HG03064 (cell line): ENCODE measurements at regions not wholly inside any gene's neighbourhood (a gene's known extent, or its start where the extent isn't known, plus 50 kb on each side); places are given as distances from the start of the nearest gene placed in this dataset.
A peak's percentile ranks its signal among the peaks of the same experiment; 100 is the strongest.
"Not testable (repeated sequence)": the region's sequence is repeated elsewhere in the genome, so short reads cannot be mapped to it uniquely, and the experiment has no call there.

ENCODE experiments used
- ATAC-seq: cut with Tn5 transposase; IDR thresholded peaks from one replicate; pipeline ENCODE4 v1.9.1; 2021; ENCODE audit warnings: low read depth; ENCODE audit not compliant: unreplicated experiment

GRCh38 chr21:24444736-24445135 lies 1162.5 kb downstream of the MRPL39 start:
- ATAC-seq, result no peak

DNA sequence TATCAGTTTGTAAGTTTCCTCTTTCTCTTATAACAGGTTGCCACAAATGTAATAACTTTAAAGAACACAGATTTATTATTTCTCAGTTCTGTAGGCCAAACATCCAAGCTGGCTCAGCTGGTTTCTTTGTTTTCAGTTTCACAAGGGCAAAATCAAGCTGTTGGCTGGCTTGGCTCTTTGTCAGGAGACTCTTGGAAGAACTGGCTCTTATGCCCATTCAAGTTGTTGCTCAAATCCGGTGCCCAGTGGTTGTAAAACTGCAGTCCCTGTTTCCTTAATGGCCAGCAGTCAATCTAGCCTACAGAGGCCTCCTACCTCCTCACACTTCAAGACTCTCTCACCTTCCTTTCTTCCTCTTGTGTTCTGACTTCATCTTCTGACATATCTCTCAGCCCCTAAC lies 1171.0 kb downstream of the MRPL39 start:
- ATAC-seq, result no peak

GRCh38 chr21:24428591-24429199 lies 1178.6 kb downstream of the MRPL39 start:
- ATAC-seq, result peak; percentile 88

GRCh38 chr21:24424776-24425175 lies 1182.5 kb downstream of the MRPL39 start:
- no peak for ATAC-seq

DNA sequence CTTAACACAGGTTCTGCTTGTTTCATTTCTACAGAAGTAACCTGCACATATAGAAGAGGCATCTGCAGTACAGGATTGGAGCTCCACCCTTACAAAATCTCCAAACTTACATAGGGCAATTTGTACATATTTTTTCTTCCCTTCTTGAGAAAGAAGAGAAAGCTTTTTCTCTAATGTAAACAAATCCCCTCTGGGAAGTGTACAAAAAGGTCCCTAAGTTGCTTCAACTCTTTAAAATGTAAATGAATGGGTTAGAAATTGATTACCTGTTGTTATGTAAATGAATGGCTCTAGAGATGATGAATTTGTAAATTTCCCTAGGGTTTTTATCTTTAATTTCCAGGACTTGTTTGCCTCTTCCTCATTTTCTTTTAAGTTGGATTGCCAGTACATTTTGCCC lies 1183.7 kb downstream of the MRPL39 start:
- no peak for ATAC-seq

DNA sequence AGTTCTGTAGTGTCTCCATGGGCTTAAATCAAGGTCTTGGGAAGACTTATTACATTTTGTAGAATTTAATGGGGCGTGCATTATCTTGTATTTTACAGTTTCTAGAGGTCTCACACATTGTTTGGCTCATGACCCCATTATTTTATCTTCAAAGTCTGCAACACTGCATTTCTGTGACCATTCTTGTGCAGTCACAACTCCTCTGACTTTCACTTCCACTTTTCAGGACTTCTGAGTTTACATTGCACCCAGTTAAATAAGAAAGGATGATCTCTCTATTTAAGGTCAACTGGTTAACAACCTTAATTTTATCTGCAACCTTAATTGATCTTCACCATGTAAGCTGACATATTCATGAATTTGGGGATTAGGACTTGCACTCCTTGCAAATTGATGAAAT lies 1186.6 kb downstream of the MRPL39 start:
- peak; percentile 67 for ATAC-seq

GRCh38 chr21:24419641-24420040 lies 1187.6 kb downstream of the MRPL39 start:
- not testable (repeated sequence) for ATAC-seq

DNA sequence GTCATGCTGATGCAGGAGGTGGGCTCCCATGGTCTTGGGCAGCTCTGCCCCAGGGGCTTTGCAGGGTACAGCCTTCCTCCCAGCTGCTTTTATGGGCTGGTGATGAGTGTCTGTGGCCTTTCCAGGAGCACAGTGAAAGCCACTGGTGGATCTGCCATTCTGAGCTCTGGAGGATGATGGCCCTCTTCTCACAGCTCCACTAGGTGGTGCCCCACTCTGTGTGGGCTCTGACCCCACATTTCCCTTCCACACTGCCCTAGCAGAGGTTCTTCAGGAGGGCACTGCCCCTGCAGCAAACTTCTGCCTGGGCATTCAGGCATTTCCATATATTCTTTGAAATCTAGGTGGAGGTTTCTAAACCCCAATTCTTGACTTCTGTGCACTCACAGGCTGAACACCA lies 1188.6 kb downstream of the MRPL39 start:
- no peak for ATAC-seq

GRCh38 chr21:24411429-24411828 lies 1195.9 kb downstream of the MRPL39 start:
- ATAC-seq, result no peak

DNA sequence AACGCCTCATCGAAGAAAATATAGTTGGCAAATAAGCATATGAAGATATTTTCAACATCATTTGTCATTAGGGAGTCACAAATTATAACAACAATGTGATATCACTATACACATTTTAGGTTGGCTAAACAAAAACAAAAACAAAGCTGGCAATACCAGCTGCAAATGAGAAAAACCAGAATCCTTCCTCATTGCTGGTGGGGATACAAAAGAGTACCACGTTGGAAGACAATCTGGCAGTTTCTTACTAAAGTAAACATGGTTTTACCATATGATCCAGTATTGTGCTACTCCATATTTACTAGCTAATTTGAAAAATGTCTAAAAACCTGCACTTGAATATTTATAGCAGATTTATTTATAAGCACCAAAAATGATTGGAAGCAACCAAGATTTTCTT lies 1204.1 kb downstream of the MRPL39 start:
- ATAC-seq, result no peak

DNA sequence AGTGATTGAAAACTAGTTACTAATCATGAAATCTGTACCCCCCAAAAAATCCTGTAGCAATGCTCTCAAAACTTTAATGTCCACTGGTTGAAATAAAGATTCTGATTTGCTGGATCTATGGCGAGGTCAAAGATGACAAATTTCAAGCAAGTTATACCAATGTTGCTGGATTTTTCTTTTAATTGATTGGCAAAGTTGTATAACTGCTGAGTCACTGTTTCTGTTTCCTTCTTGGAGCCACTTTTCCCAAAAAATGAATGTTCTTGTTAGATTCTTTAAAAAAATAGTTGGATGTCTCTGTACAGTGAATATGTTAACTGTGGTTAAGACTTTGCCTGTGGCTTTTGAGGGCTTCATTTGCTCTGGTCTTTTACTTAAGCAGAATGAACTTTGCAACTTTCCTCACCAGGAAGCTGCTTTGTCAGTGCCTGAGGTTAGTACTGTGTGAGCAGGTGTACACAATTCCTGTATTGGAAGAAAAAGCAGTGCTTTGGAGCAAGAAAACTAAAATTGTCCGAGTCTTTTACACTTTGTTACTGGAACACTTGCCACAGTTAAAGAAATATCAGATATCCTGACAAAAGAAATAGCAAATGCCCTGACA lies 1211.9 kb downstream of the MRPL39 start:
- no peak for ATAC-seq

- no peak for ATAC-seq
Measured at GRCh38 chr21:24375201-24375600, 1232.1 kb downstream of the MRPL39 start.

DNA sequence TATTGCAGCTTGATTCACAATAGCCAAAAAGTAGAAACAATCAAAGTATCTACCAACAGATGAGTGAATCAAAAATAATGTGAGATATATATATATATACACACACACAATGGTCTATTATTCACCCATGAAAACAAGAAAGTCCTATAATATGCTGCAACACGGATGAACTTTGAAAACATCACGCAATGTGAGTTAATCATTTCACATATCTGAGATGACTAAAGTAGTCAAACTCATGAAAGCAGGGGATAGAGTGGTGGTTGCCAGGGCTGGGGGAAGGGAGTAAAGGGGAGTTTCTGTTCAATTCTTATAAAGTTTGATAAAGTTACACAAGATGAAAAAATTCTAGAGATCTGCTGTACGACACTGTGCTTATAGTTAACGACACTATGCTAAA lies 1234.8 kb downstream of the MRPL39 start:
- no peak for ATAC-seq

- ATAC-seq, result no peak
Measured at GRCh38 chr21:24369746-24370145, 1237.5 kb downstream of the MRPL39 start.

DNA sequence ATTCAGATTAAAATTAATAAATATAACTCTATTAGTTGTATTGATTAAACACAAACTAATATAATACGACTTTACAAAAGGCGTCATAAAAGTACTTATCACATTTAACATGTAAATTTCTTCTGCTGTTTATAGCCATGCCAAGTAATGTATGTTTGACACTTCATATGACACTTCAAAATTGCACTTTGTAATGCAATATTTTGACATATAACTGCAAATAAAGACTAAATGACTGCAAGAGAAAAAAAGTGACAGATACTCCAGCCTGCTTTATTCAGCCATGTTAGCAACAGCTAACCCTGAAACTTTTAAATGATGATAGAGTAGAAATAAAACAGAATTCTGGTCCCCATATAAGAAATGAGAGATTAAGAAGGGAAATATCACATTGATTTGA lies 1238.0 kb downstream of the MRPL39 start:
- ATAC-seq, result no peak

GRCh38 chr21:24367936-24368335 lies 1239.3 kb downstream of the MRPL39 start:
- no peak for ATAC-seq

GRCh38 chr21:24353492-24353891 lies 1253.8 kb downstream of the MRPL39 start:
- no peak for ATAC-seq

- ATAC-seq, result no peak
Measured at GRCh38 chr21:24339406-24339805, 1267.9 kb downstream of the MRPL39 start.

DNA sequence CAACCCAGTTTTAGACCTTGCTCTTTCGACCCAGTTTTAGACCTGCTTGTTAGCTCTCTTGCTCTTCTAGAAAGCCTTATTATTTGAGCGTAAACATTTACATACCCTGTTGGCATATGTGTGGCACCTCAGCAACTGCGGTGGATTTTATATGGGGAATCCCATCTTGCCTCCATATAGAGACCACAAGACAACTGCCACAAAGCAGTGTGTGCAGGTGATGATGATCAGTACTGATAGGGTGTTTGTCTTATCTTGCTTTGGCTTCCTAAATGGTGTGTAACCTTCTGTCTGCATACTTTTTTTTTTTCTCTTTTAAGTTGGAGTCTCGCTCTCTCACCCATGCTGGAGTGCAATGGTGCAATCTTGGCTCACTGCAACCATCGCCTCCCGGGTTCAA lies 1270.8 kb downstream of the MRPL39 start:
- ATAC-seq, result no peak

DNA sequence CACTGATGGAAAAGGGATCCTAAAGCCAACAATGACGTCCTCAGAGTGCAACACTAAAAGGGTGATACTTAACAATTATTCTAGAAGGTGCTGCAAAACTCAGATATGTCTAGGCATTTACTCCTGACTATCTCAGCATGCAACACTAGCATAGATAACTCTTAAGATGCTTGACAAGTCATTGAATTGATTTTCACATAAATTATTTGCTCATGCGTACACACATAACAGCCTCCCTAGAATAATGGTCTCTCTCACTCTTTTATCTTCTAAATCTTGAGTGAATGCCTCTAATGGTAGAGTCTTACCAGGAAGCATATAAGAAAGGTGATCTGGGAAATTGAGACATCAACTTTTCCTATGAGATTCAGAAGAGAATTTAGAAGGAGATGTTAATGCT lies 1283.7 kb downstream of the MRPL39 start:
- ATAC-seq, result no peak

DNA sequence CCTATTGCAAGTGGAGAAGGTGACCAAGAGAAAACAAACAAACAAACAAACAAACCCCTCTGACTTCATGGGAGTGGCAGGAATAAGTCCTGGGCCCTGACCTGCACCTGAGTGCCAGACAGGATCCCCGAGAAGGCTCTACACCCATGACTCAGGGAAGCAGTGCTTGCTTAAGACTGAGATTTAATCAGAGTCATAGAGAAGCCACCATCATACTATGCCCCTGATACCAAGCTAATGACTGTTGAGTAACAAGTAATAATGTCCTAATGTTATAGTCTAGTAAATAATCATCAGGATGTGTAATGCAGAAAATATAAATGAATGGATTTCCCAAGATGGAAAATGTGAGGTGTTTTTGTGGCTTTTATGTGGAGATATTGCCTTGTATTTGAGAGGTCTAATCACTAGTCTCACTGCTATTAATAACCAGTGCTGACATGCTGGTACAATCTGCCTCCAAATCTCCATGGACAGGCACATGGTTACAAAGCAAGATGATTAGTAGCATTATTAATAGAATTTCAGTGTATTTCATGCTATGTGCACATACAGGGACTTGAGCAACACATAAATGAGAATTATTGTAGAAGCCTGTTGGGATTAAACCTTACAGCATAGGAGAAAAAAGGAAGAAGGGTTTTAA lies 1290.9 kb downstream of the MRPL39 start:
- no peak for ATAC-seq

DNA sequence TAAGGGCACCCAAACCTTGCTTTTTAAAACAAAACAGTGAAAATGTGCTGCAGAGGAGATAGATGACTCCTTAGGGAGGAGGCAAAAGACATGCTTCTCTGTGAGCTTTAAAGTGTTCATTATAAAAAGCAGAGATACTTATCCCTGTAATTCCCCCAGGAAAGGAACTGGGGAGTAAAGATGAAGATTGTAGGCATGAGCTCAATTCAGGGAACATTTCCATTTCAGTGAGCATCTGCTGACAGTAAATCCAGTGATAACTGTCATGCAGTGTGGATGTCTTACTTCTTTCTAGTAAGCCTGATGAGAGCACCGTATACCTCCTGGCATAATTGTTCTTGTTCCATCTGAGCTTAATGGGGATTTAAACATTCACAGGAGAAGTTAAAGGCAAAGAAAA lies 1296.5 kb downstream of the MRPL39 start:
- no peak for ATAC-seq
